ENCODE measurements at regions not wholly inside any gene's neighbourhood (a gene's known extent, or its start where the extent isn't known, plus 50 kb on each side); places are given as distances from the start of the nearest gene placed in this dataset.

DNA sequence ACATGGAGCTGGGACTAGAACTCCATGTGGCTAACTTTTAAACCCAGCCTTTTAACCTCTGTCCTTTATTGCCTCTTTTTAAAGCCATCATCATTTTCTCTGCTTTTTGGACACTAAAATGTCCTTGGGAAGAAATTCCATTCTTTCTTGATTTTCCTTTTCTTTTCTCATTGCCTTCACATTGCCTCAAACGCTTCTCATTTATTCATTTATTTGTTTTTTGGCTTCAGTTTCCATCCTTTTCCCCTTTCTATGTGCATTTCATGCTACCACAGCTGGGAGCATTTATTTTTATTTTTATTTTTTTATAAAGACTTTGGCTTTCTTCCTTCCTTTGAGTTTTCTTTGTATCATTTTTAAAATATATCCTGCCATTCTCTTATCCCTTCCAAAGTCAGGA lies 212.2 kb downstream of the DACT1 start:
- DNase-seq: no peak

DNA sequence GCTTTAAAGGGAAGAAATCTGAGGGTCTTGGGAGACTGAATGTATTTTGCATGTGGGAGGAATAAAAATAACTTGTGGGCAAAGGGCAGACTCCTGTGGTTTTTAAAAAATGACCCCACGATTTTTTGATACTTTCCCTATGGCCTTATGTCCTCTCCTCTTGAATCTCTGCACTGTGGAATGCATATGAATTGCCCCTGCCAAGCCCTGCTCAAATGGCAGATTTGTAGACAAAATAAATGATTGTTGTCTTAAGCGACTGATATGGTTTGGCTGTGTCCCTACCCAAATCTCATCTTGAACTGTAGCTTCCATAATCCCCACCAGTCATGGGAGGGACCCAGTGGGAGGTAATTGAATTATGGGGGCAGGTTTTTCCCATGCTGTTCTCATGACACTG lies 223.8 kb downstream of the DACT1 start:
- no peak for FAIRE-seq
- H3K27ac ChIP-seq (ENCODE audit: low read depth in 2 of 2, low read length in 2 of 2): no peak overlapping the region
- H3K4me3 ChIP-seq (ENCODE audit: low read length in 3 of 3): no peak overlapping the region
- peaks cover 0 to 4% (median 3%) of the 10 kb centered on the region in 3 donors for H3K4me1 ChIP-seq (ENCODE audit: control insufficient read depth in 2 of 3, insufficient read depth in 2 of 3, low read depth in 1 of 3, low read length in 3 of 3)
- H3K36me3 ChIP-seq (ENCODE audit: control insufficient read depth in 2 of 3, insufficient read depth in 3 of 3, low read length in 3 of 3): no peaks in the 10 kb centered on the region
- no peaks in the 10 kb centered on the region for H3K27me3 ChIP-seq (ENCODE audit: control insufficient read depth, insufficient read depth, low read length)
- peaks cover 0 to 3% (median 0%) of the 10 kb centered on the region in 3 donors for H3K9me3 ChIP-seq (ENCODE audit: control insufficient read depth in 2 of 3, insufficient read depth in 1 of 3, low read length in 3 of 3)
- DNase-seq: peak in 2 of 5 donors; percentile 22 to 35
- intact Hi-C loops (cut with DNase I): no loop called here
- no peak overlapping the region for H3K9ac ChIP-seq (ENCODE audit: low read length in 3 of 3)
- TF ChIP-seq, protein P1, sequence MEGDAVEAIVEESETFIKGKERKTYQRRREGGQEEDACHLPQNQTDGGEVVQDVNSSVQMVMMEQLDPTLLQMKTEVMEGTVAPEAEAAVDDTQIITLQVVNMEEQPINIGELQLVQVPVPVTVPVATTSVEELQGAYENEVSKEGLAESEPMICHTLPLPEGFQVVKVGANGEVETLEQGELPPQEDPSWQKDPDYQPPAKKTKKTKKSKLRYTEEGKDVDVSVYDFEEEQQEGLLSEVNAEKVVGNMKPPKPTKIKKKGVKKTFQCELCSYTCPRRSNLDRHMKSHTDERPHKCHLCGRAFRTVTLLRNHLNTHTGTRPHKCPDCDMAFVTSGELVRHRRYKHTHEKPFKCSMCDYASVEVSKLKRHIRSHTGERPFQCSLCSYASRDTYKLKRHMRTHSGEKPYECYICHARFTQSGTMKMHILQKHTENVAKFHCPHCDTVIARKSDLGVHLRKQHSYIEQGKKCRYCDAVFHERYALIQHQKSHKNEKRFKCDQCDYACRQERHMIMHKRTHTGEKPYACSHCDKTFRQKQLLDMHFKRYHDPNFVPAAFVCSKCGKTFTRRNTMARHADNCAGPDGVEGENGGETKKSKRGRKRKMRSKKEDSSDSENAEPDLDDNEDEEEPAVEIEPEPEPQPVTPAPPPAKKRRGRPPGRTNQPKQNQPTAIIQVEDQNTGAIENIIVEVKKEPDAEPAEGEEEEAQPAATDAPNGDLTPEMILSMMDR (IDR thresholded peaks at IDR 0.05; ENCODE audit: borderline replicate concordance, extremely low read depth, insufficient read depth): no peak

More for the DNA sequence above, 212.2 kb downstream of the DACT1 start:
- Histone ChIP-seq H3K27ac (ENCODE audit: low read depth in 2 of 2, low read length in 2 of 2) (no peak overlapping the region), H3K27me3 (ENCODE audit: control insufficient read depth, insufficient read depth, low read length) (no peaks in the 10 kb centered on the region), H3K36me3 (ENCODE audit: control insufficient read depth in 2 of 3, insufficient read depth in 3 of 3, low read length in 3 of 3) (no peaks in the 10 kb centered on the region), H3K9ac (ENCODE audit: low read length in 3 of 3) (no peak overlapping the region), H3K4me3 (ENCODE audit: low read length in 3 of 3) (no peak overlapping the region), H3K4me1 (ENCODE audit: control insufficient read depth in 2 of 3, insufficient read depth in 2 of 3, low read depth in 1 of 3, low read length in 3 of 3) (no peaks in the 10 kb centered on the region), H3K9me3 (ENCODE audit: control insufficient read depth in 2 of 3, insufficient read depth in 1 of 3, low read length in 3 of 3) (no peaks in the 10 kb centered on the region)
- intact Hi-C loops (cut with DNase I): no loop called here
- no peak for FAIRE-seq
- TF ChIP-seq, protein P1 (IDR thresholded peaks at IDR 0.05; ENCODE audit: borderline replicate concordance, extremely low read depth, insufficient read depth): no peak

DNA sequence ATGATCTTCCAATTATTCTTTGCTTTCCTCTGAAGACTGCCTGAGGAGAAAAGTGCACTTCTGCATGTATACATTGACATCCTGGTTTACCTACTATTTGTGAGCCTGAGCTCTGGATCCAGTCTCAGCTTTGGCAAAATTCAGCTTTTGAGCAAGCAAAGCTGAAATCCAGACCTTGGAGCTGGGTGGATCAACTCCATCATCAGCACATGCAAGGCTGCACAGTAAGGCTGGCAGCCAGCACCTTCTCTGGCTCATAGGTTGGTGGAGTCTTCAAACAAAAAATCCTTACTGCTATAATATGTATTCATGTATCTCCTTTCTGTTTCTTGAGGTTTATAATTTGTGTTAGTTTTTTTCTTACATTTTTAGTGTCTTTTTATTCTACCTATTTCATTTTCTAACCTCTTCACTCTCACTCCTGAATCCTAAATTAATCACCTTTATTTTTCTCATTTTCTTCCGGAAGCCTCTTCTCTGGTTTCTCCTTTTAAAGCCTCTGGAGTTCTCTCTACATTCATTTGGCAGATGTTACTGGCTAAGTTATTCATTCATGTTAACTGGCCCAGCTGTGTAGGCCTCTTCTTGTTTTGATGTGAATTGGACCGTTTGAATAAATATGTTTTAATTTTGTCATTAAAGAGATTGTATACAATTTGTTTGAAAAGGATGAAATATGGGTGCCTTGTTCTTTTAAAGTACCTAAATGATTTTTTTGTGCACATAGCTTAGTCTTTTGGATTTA lies 224.8 kb downstream of the DACT1 start:
- FAIRE-seq (no peak), DNase-seq (no peak)
- Histone ChIP-seq H3K9ac (ENCODE audit: low read length in 3 of 3) (no peak overlapping the region), H3K27ac (ENCODE audit: low read depth in 2 of 2, low read length in 2 of 2) (no peak overlapping the region), H3K4me1 (ENCODE audit: control insufficient read depth in 2 of 3, insufficient read depth in 2 of 3, low read depth in 1 of 3, low read length in 3 of 3) (peaks cover 0 to 4% (median 3%) of the 10 kb centered on the region in 3 donors), H3K27me3 (ENCODE audit: control insufficient read depth, insufficient read depth, low read length) (no peaks in the 10 kb centered on the region), H3K4me3 (ENCODE audit: low read length in 3 of 3) (no peak overlapping the region), H3K36me3 (ENCODE audit: control insufficient read depth in 2 of 3, insufficient read depth in 3 of 3, low read length in 3 of 3) (no peaks in the 10 kb centered on the region), H3K9me3 (ENCODE audit: control insufficient read depth in 2 of 3, insufficient read depth in 1 of 3, low read length in 3 of 3) (peaks cover 0 to 3% (median 0%) of the 10 kb centered on the region in 3 donors)
- TF ChIP-seq, protein P1 (IDR thresholded peaks at IDR 0.05; ENCODE audit: borderline replicate concordance, extremely low read depth, insufficient read depth): no peak
- intact Hi-C loops (cut with DNase I): no loop called here

Measured in kidney (tissue), 13 donors.